ENCODE measurements at regions not wholly inside any gene's neighbourhood (a gene's known extent, or its start where the extent isn't known, plus 50 kb on each side); places are given as distances from the start of the nearest gene placed in this dataset.

GRCh38 chr1:38607526-38607925 lies 252.0 kb downstream of the RRAGC start:
- H3K4me1 Mint-ChIP-seq, result peaks cover 12% of the 10 kb centered on the region
- H3K4me3 Mint-ChIP-seq, result no peak overlapping the region
- H3K9me3 Mint-ChIP-seq, result no peaks in the 10 kb centered on the region
- no peaks in the 10 kb centered on the region for H3K36me3 Mint-ChIP-seq
- no peak overlapping the region for H3K27ac Mint-ChIP-seq
- ChIA-PET CTCF (interaction anchor here (1.1 to 2.8 kb wide), 2 partner anchors 211 kb away, joined by 3 to 23 read pairs; no protein-coding TSS in a partner anchor), POLR2A (no interaction called here)
- H3K27me3 Mint-ChIP-seq (ENCODE audit: low read depth), result peaks cover 36% of the 10 kb centered on the region
- ATAC-seq, result no peak
- no peak for DNase-seq (ENCODE audit: low spot score)
- TF ChIP-seq ZNF416 (CRISPR knock-in tag; IDR thresholded peaks at IDR 0.05) (no peak), SOX15 (CRISPR knock-in tag; IDR thresholded peaks at IDR 0.05) (no peak), ETV6 (CRISPR knock-in tag; IDR thresholded peaks at IDR 0.05) (no peak), E2F1 (CRISPR knock-in tag; IDR thresholded peaks at IDR 0.05) (no peak), PRDM15 (CRISPR knock-in tag; IDR thresholded peaks at IDR 0.05) (no peak), FOXJ3 (CRISPR knock-in tag; IDR thresholded peaks at IDR 0.05; ENCODE audit: borderline replicate concordance) (no peak), RELA (CRISPR knock-in tag; IDR thresholded peaks at IDR 0.05; ENCODE audit: borderline replicate concordance) (no peak), FOXP1 (CRISPR knock-in tag; IDR thresholded peaks at IDR 0.05; ENCODE audit: borderline replicate concordance) (no peak)
- TF ChIP-seq, protein P1, sequence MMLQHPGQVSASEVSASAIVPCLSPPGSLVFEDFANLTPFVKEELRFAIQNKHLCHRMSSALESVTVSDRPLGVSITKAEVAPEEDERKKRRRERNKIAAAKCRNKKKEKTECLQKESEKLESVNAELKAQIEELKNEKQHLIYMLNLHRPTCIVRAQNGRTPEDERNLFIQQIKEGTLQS (CRISPR knock-in tag; conservative IDR thresholded peaks at IDR 0.05), result no peak

DNA sequence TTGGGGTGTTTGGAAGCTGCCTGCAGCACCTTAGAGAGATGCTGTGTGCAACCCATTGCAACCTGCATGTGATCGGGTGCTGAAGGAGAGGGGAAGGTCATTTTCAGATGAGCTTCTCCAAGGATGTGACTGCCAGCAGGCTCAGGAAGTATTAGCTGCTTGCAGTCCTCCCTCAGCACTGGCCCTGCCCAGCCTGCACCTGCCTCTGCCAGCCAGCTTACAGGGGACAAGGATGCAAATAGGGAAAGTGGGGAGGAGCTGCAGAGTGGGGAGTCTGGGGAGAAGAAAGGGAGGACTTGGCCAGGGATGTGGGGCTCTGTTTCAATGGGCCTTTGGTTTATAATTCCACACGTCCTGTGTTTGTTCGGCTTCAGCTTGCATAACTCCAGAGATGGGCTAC lies 254.5 kb downstream of the RRAGC start:
- peaks cover 58% of the 10 kb centered on the region for H3K27me3 Mint-ChIP-seq (ENCODE audit: low read depth)
- H3K4me1 Mint-ChIP-seq, result peaks cover 25% of the 10 kb centered on the region
- no peaks in the 10 kb centered on the region for H3K36me3 Mint-ChIP-seq
- H3K27ac Mint-ChIP-seq, result no peak overlapping the region
- H3K4me3 Mint-ChIP-seq, result no peak overlapping the region
- POLR2A ChIA-PET, result interaction anchor here (1.0 kb wide), 1 partner anchor 83 kb away, joined by 6 read pairs; no protein-coding TSS in a partner anchor
- no peaks in the 10 kb centered on the region for H3K9me3 Mint-ChIP-seq
- CTCF ChIA-PET, result interaction anchor here (1.2 to 1.8 kb wide), 3 partner anchors 19 to 220 kb away, joined by 3 to 10 read pairs (median 5); no protein-coding TSS in a partner anchor
- DNase-seq (ENCODE audit: low spot score) (no peak), ATAC-seq (no peak)
- TF ChIP-seq, protein P2, sequence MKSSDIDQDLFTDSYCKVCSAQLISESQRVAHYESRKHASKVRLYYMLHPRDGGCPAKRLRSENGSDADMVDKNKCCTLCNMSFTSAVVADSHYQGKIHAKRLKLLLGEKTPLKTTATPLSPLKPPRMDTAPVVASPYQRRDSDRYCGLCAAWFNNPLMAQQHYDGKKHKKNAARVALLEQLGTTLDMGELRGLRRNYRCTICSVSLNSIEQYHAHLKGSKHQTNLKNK (CRISPR knock-in tag; IDR thresholded peaks at IDR 0.05), result no peak
- TF ChIP-seq ZBTB43 (CRISPR knock-in tag; IDR thresholded peaks at IDR 0.05) (no peak), ZNF532 (CRISPR knock-in tag; IDR thresholded peaks at IDR 0.05; ENCODE audit: borderline replicate concordance) (no peak), E2F1 (CRISPR knock-in tag; IDR thresholded peaks at IDR 0.05) (no peak), GABPB1 (CRISPR knock-in tag; IDR thresholded peaks at IDR 0.05) (no peak), RELA (CRISPR knock-in tag; IDR thresholded peaks at IDR 0.05; ENCODE audit: borderline replicate concordance) (no peak), ZNF138 (CRISPR knock-in tag; conservative IDR thresholded peaks at IDR 0.05) (no peak), ZNF219 (CRISPR knock-in tag; IDR thresholded peaks at IDR 0.05; ENCODE audit: borderline replicate concordance) (no peak)
- TF ChIP-seq, protein P3, sequence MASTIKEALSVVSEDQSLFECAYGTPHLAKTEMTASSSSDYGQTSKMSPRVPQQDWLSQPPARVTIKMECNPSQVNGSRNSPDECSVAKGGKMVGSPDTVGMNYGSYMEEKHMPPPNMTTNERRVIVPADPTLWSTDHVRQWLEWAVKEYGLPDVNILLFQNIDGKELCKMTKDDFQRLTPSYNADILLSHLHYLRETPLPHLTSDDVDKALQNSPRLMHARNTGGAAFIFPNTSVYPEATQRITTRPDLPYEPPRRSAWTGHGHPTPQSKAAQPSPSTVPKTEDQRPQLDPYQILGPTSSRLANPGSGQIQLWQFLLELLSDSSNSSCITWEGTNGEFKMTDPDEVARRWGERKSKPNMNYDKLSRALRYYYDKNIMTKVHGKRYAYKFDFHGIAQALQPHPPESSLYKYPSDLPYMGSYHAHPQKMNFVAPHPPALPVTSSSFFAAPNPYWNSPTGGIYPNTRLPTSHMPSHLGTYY (CRISPR knock-in tag; IDR thresholded peaks at IDR 0.05), result no peak
- TF ChIP-seq, protein P4, sequence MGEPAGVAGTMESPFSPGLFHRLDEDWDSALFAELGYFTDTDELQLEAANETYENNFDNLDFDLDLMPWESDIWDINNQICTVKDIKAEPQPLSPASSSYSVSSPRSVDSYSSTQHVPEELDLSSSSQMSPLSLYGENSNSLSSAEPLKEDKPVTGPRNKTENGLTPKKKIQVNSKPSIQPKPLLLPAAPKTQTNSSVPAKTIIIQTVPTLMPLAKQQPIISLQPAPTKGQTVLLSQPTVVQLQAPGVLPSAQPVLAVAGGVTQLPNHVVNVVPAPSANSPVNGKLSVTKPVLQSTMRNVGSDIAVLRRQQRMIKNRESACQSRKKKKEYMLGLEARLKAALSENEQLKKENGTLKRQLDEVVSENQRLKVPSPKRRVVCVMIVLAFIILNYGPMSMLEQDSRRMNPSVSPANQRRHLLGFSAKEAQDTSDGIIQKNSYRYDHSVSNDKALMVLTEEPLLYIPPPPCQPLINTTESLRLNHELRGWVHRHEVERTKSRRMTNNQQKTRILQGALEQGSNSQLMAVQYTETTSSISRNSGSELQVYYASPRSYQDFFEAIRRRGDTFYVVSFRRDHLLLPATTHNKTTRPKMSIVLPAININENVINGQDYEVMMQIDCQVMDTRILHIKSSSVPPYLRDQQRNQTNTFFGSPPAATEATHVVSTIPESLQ (CRISPR knock-in tag; IDR thresholded peaks at IDR 0.05), result no peak

All from WTC11 (cell line).